PFSK-1 (cell line): ENCODE measurements at regions not wholly inside any gene's neighbourhood (a gene's known extent, or its start where the extent isn't known, plus 50 kb on each side); places are given as distances from the start of the nearest gene placed in this dataset.

Experiments used
- FOXP2 ChIP-seq: optimal IDR thresholded peaks from 2 replicates; pipeline ENCODE3; 2011; ENCODE audit warnings: borderline replicate concordance, control low read depth, inconsistent platforms; ENCODE audit not compliant: insufficient read depth; ENCODE audit errors: extremely low read length, extremely low read depth
- POLR2AphosphoS5 ChIP-seq: IDR thresholded peaks from 2 replicates; pipeline ENCODE4 v1.6.1; 2012; ENCODE audit warnings: low read depth, mild to moderate bottlenecking, control low read depth, low read length, moderate library complexity
- REST ChIP-seq, 2 experiments: IDR thresholded peaks; 2 replicates each; pipeline versions ENCODE4 v1.6.1 to v1.8.0; 2011 to 2012; ENCODE audit warnings: low read depth in 2 of 2, low read length in 2 of 2, control low read depth in 1 of 2, inconsistent platforms in 1 of 2, mild to moderate bottlenecking in 1 of 2, moderate library complexity in 1 of 2; ENCODE audit not compliant: insufficient read depth in 1 of 2
- SIN3A ChIP-seq: IDR thresholded peaks from 2 replicates; pipeline ENCODE4 v1.6.1; 2012; ENCODE audit warnings: mild to moderate bottlenecking, low read length, moderate library complexity, borderline replicate concordance; ENCODE audit not compliant: insufficient read depth
- TAF1 ChIP-seq: IDR thresholded peaks from 2 replicates; pipeline ENCODE4 v1.6.1; 2012; ENCODE audit warnings: low read length, control low read depth, borderline replicate concordance; ENCODE audit not compliant: insufficient read depth

DNA sequence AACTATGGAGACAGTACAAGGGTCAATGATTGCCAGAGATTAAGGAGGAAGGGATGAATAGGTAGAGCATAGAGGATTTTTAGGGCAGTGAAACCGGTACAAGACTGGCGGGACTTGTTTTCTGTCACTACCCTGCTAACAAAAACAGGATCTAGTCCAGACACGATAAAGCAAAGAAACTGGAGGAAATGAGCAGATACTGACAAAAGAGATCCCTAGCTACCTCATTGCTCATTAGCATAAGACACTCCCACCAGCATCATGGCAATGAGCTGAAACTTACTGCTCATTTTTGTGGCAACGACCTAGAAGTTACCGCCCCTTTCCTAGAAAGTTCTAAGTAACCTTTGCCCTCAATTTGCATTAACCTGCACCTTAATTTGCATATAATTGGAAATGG is 131.2 kb downstream of the ETAA1 start:
- TF ChIP-seq SIN3A (no peak), POLR2AphosphoS5 (no peak), TAF1 (no peak), REST (IDR thresholded peaks at IDR 0.05; ENCODE audit: insufficient read depth in 1 of 2, low read depth in 2 of 2, low read length in 2 of 2) (no peak), FOXP2 (no peak)

GRCh38 chr2:67532387-67532786 is 135.3 kb downstream of the ETAA1 start:
- TF ChIP-seq REST (IDR thresholded peaks at IDR 0.05; ENCODE audit: insufficient read depth in 1 of 2, low read depth in 2 of 2, low read length in 2 of 2) = no peak
- no peak for TF ChIP-seq POLR2AphosphoS5
- TF ChIP-seq FOXP2 = no peak
- TF ChIP-seq TAF1 = no peak
- TF ChIP-seq SIN3A = no peak

GRCh38 chr2:67534745-67535144 is 137.6 kb downstream of the ETAA1 start:
- TF ChIP-seq TAF1 = no peak
- TF ChIP-seq FOXP2 = no peak

DNA sequence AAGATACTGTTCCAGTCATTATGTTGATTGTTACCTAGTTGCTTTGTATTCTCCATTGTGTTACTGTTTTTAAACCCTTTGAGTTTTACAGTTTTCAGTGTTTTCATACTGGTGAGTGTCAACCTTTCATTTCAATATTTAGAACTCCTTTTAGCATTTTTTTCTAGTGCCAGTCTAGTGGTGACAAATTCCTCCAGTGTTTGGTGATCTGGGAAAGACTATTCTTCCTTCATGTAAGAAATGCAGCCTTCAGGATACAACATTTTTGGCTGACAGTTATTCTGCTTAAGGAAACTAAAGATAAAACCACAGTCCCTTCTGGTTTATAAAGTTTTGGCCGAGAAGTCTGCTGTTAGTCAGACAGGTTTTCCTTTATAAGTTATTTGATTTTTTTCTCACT is 143.8 kb downstream of the ETAA1 start:
- no peak for TF ChIP-seq POLR2AphosphoS5
- no peak for TF ChIP-seq REST (IDR thresholded peaks at IDR 0.05; ENCODE audit: insufficient read depth in 1 of 2, low read depth in 2 of 2, low read length in 2 of 2)
- TF ChIP-seq TAF1 = no peak

- TF ChIP-seq TAF1 (no peak), FOXP2 (no peak), POLR2AphosphoS5 (no peak), SIN3A (no peak), REST (IDR thresholded peaks at IDR 0.05; ENCODE audit: insufficient read depth in 1 of 2, low read depth in 2 of 2, low read length in 2 of 2) (no peak)
Measured at GRCh38 chr2:67544286-67544685, 147.2 kb downstream of the ETAA1 start.
